Activated naive CD4-positive, alpha-beta T cell treated with anti-CD3 and anti-CD28 coated beads for 36 hours (primary cell): ENCODE measurements at regions not wholly inside any gene's neighbourhood (a gene's known extent, or its start where the extent isn't known, plus 50 kb on each side); places are given as distances from the start of the nearest gene placed in this dataset.

Source experiments
- CTCF ChIA-PET: fragments of 350-600 bp; sonication (Branson Sonifier 250); formaldehyde crosslinking; loops from one replicate; lab custom pipeline; 2021; ENCODE audit warnings: antibody characterized with exemption; lab: Charles Lee
- DNase-seq: peaks from one replicate; pipeline ENCODE4 v3.0.0-alpha.2; 2020
- H3K27ac Mint-ChIP-seq: one replicate; pipeline ENCODE4 v1.8.0; 2021; ENCODE audit warnings: mild to moderate bottlenecking, mixed read lengths
- H3K27me3 Mint-ChIP-seq: one replicate; pipeline ENCODE4 v1.8.0; 2021; ENCODE audit warnings: low read depth, mixed read lengths
- H3K36me3 Mint-ChIP-seq: one replicate; pipeline ENCODE4 v1.8.0; 2021; ENCODE audit warnings: low read depth, mixed read lengths
- H3K4me1 Mint-ChIP-seq: one replicate; pipeline ENCODE4 v1.8.0; 2021; ENCODE audit warnings: low read depth, mixed read lengths
- H3K4me3 Mint-ChIP-seq: one replicate; pipeline ENCODE4 v1.8.0; 2021; ENCODE audit warnings: mild to moderate bottlenecking, moderate library complexity, mixed read lengths
- H3K9me3 Mint-ChIP-seq: one replicate; pipeline ENCODE4 v1.8.0; 2021; ENCODE audit warnings: mixed read lengths
- intact Hi-C: fragments of 100-400 bp; cut with micrococcal nuclease; formaldehyde crosslinking; loops from one replicate; pipeline ENCODE4 v1.15.1; 2023

DNA sequence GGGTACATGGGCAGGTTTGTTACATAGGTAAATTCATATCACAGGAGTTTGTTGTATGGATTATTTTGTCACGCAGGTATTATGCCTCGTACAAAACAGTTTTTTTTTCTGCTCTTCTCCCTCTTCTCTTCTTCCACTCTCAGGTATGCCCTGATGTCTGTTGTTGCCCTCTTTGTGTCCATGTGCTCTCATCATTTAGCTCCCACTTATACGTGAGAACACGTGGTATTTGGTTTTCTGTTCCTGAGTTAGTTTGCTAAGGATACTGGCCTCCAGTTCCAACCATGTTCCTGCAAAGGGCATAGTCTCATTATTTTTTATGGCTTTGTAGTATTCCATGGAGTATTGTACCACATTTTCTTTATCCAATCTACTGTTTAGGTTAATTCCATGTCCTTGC is 65.7 kb downstream of the UNC5CL start:
- Mint-ChIP-seq H3K4me3 (no peak overlapping the region), H3K27ac (no peak overlapping the region), H3K36me3 (no peaks in the 10 kb centered on the region), H3K9me3 (peaks cover 1% of the 10 kb centered on the region), H3K4me1 (no peaks in the 10 kb centered on the region), H3K27me3 (peaks cover 38% of the 10 kb centered on the region)
- CTCF ChIA-PET: interaction anchor here (0.7 kb wide), 1 partner anchor 50 kb away, joined by 3 read pairs; no protein-coding TSS in a partner anchor
- no peak for DNase-seq
- intact Hi-C loops: no loop called here

DNA sequence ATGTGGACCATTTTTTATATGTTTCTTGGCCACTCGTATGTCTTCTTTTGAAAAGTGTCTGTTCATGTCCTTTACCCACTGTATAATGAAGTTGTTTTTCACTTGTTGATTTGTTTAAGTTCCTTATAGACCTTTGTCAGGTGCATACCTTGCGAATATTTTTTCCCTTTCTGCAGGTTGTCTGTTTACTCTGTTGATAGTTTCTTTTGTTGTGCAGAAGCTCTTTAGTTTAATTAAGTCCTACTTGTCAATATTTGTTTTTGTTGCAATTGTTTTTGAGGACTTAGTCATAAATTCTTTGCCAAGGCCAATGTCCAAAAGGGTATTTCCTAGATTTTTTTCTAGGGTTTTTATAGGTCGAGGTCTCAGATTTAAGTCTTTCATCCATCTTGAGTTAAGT is 66.2 kb downstream of the UNC5CL start:
- intact Hi-C loops: no loop called here
- H3K27me3 Mint-ChIP-seq: peaks cover 33% of the 10 kb centered on the region
- no peaks in the 10 kb centered on the region for H3K4me1 Mint-ChIP-seq
- peaks cover 1% of the 10 kb centered on the region for H3K9me3 Mint-ChIP-seq
- DNase-seq: no peak
- no peaks in the 10 kb centered on the region for H3K36me3 Mint-ChIP-seq
- CTCF ChIA-PET: no interaction called here
- H3K4me3 Mint-ChIP-seq: no peak overlapping the region
- no peak overlapping the region for H3K27ac Mint-ChIP-seq

DNA sequence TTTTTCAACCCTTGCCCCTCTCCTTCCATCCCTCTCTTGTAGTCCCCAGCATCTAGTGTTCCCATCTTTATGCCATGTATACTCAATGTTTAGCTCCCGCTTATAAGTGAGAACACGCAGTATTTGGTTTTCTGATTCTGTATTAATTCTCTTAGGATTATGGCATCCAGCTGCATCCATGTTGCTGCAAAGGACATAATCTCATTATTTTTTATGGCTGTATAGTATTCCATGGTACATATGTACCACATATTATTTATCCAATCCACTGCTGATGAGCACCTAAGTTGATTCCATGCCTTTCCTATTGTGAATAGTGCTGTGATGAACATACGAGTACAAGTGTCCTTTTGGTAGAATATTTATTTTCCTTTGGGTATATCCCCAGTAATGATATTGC is 66.8 kb downstream of the UNC5CL start:
- H3K27me3 Mint-ChIP-seq: peaks cover 27% of the 10 kb centered on the region
- no peak for DNase-seq
- no peak overlapping the region for H3K4me3 Mint-ChIP-seq
- H3K9me3 Mint-ChIP-seq: peaks cover 1% of the 10 kb centered on the region
- no peaks in the 10 kb centered on the region for H3K4me1 Mint-ChIP-seq
- no peaks in the 10 kb centered on the region for H3K36me3 Mint-ChIP-seq
- CTCF ChIA-PET: no interaction called here
- intact Hi-C loops: no loop called here
- no peak overlapping the region for H3K27ac Mint-ChIP-seq

DNA sequence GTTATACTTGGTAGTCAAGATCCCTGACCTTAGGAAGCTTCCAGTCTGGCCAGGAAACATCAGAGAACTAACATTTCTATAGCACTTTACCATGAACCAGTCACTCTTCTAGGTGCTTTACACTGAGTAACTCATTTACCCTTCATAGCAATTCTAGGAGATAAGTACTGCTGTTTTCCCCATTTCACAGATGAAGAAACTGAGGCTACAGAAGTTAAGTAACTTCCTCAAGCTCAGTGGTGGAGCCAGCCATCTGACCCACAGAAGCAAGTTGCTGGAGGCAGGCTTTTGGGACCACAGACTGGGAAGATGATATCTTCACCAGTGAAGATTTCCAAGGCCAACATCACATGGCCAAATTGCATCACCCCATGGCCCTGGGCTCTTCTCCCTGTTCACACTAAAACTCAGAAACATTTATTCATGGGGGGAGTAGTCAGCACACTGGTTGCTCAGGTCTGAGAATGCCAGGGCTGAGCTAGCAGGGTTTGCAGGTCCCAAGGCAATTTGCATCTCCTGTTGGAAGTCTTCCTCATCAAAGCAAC is 70.3 kb downstream of the UNC5CL start:
- H3K9me3 Mint-ChIP-seq: peaks cover 1% of the 10 kb centered on the region
- CTCF ChIA-PET: no interaction called here
- no peak overlapping the region for H3K4me3 Mint-ChIP-seq
- intact Hi-C loops: no loop called here
- no peak overlapping the region for H3K27ac Mint-ChIP-seq
- H3K36me3 Mint-ChIP-seq: no peaks in the 10 kb centered on the region
- no peak for DNase-seq
- H3K4me1 Mint-ChIP-seq: no peaks in the 10 kb centered on the region
- peaks cover 12% of the 10 kb centered on the region for H3K27me3 Mint-ChIP-seq

DNA sequence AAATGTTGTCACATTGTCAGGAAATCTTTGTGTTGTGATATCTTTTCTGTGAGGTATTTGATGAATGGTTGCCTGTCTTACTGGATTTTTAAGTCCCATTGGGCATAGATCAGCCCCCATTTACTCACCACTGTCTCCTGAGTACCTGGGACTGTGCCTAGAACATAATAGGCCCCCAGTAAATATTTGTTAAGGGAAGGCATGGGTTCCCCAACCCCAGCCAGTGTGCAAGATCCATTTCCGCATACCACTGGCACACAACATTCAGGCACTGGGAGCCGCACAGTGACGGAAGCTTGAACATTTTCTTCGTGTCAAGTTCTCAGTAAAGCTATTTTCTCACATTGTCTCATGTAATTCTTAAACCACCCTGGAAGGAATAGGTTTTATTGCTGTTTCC is 72.2 kb downstream of the UNC5CL start:
- DNase-seq: no peak
- H3K36me3 Mint-ChIP-seq: no peaks in the 10 kb centered on the region
- intact Hi-C loops: no loop called here
- no peak overlapping the region for H3K4me3 Mint-ChIP-seq
- H3K9me3 Mint-ChIP-seq: no peaks in the 10 kb centered on the region
- H3K27me3 Mint-ChIP-seq: peaks cover 5% of the 10 kb centered on the region
- peaks cover 2% of the 10 kb centered on the region for H3K4me1 Mint-ChIP-seq
- H3K27ac Mint-ChIP-seq: no peak overlapping the region
- CTCF ChIA-PET: no interaction called here

DNA sequence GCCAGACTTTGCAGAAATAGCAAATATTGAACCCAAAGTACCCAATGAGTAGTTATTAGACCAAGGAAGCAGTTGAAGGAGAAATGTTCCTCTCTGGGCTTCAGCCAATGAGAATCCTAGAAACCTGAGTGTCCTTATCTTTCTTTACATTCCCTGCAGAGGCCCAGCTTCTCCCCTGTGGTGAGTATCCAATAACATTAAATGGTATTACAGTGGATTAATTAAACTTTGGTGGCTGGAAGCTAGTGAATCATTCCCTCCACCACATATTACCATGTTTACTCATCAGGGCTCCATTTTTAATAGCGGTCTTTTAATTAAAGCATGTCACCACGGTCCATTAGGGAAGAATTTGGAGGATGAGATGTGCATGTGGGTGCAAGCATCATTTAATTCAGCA is 74.0 kb downstream of the UNC5CL start:
- Mint-ChIP-seq H3K4me3 (no peak overlapping the region), H3K36me3 (no peaks in the 10 kb centered on the region), H3K4me1 (peaks cover 2% of the 10 kb centered on the region), H3K27me3 (no peaks in the 10 kb centered on the region), H3K27ac (no peak overlapping the region), H3K9me3 (no peaks in the 10 kb centered on the region)
- DNase-seq: no peak
- intact Hi-C loops: no loop called here
- CTCF ChIA-PET: no interaction called here

DNA sequence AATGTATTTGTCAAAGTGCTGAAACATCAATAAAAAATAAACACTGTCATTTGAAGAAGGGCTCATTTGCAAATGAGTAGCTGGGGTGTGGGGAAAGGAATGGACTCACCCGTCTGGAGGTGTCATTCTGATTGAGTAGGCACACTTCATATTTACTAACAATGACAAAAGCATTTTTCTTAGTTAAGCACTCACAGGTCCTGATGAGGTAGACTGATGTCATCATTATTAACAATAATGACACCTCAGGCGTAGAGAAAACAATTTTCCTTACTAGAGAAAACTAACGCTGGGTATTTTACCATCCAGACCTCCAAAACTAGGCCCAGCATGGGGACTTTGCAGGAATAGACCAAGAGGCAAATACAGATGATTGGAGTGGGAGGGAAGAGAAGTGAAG is 76.0 kb downstream of the UNC5CL start:
- Mint-ChIP-seq H3K4me3 (no peak overlapping the region), H3K4me1 (peaks cover 2% of the 10 kb centered on the region), H3K36me3 (no peaks in the 10 kb centered on the region), H3K27ac (no peak overlapping the region), H3K27me3 (no peaks in the 10 kb centered on the region), H3K9me3 (no peaks in the 10 kb centered on the region)
- intact Hi-C loops: no loop called here
- no peak for DNase-seq
- CTCF ChIA-PET: interaction anchor here (0.6 kb wide), 1 partner anchor 395 kb away, joined by 3 read pairs; no protein-coding TSS in a partner anchor

DNA sequence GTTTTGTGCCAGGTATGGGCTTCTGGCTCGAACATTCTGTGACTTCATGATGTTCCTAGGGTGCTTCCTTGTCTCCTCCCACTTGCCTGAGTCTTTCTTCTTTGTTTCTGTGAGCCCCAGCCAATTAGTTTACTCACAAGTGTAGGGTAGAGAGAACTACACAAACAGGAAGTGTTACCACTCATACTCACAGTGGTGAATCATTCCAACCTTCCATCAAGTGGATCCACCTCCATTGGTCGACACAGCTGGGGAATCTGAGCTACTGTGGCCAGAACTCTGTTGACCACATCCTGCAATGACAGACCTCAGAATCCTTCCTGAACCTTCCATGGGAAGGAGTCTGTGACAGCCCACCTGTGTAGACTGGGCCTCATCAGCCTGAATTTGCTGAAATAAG is 76.8 kb downstream of the UNC5CL start:
- Mint-ChIP-seq H3K9me3 (no peaks in the 10 kb centered on the region), H3K27me3 (no peaks in the 10 kb centered on the region), H3K4me1 (peaks cover 2% of the 10 kb centered on the region), H3K36me3 (no peaks in the 10 kb centered on the region), H3K27ac (no peak overlapping the region), H3K4me3 (no peak overlapping the region)
- DNase-seq: peak; percentile 44
- CTCF ChIA-PET: no interaction called here
- intact Hi-C loops: no loop called here

DNA sequence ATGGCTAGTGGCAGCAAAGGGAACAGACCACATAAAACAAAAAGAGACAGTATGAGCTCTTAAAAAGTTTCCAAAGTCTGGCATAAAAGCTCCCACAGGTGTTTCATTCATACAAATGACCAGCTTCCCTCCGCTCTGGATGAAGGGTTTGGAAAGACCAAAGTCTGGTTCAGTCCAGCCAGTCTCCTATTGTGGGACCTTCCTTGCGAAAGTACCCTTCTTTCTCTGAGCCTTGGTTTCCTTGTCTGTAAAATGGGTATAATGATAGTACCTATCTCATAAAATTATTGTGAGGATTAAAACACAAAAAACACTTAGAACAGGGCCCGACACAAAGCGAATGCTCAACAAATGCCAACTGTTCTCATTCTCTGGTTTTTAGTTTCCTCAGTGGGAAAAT is 77.2 kb downstream of the UNC5CL start:
- no peaks in the 10 kb centered on the region for H3K9me3 Mint-ChIP-seq
- no peak overlapping the region for H3K27ac Mint-ChIP-seq
- no peak for DNase-seq
- no peak overlapping the region for H3K4me3 Mint-ChIP-seq
- CTCF ChIA-PET: interaction anchor here (0.7 kb wide), 1 partner anchor 19 kb away, joined by 3 read pairs; no protein-coding TSS in a partner anchor
- no peaks in the 10 kb centered on the region for H3K27me3 Mint-ChIP-seq
- H3K36me3 Mint-ChIP-seq: no peaks in the 10 kb centered on the region
- intact Hi-C loops: no loop called here
- H3K4me1 Mint-ChIP-seq: peaks cover 2% of the 10 kb centered on the region

DNA sequence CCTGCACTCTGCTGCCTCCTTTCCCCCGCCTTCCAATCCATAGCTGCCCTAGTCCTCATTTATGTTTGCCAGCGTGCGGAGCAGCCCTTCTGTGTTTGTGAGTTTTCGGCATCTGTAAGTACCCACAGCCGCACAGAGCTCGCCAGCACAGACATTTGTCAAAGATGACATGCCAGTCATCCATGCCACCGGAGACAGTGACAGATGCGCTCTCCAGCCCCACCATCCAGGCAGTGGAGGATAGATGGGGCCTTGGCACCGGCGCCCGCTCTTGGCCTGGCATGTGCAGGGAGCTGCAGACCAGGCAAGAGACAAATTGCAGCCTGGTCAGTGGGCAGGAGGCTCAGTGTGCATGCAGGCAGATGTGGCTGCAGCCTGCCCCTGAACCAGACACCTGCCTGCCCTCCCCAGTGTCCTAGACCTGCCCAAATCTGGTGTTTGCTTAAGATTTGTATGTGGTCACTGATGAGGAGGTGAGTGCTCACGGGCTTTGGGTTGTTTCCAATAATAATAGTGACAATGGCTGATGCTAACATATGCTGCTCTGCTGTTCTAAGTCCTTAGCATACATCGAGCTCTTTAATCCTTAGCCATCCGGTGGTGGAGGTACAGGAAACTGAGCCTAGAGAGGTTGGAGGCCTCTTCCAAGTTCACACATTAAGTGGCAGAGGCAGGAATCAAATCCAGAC is 78.1 kb downstream of the UNC5CL start:
- no peak for DNase-seq
- intact Hi-C loops: no loop called here
- H3K4me3 Mint-ChIP-seq: no peak overlapping the region
- H3K27me3 Mint-ChIP-seq: no peaks in the 10 kb centered on the region
- H3K9me3 Mint-ChIP-seq: no peaks in the 10 kb centered on the region
- no peak overlapping the region for H3K27ac Mint-ChIP-seq
- H3K36me3 Mint-ChIP-seq: no peaks in the 10 kb centered on the region
- peaks cover 2% of the 10 kb centered on the region for H3K4me1 Mint-ChIP-seq
- CTCF ChIA-PET: interaction anchor here (0.7 kb wide), 1 partner anchor 18 kb away, joined by 3 read pairs; no protein-coding TSS in a partner anchor

DNA sequence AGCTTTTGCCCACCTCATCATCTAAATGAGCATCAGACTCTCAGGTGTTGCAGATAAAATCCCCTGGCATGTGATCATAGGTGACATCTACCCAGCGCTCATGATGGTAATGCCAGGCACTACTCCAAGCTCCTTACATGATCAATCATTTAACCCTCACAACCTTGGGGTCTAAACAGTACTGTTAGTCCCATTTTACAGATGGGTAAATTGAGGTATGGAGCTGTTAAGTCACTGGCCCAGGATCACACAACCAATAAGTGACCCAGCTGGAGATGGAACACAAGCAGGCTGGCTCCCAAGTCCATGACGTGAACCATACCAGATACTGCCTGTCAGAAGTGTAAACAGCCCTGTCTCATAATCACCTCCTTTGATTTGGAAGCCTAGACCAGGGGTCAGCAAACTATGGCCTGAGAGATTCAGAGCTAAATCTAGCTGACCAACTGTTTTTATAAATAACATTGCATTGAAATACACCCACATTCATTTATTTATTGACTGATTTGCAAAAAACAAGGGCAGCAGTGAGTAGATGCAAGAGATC is 79.2 kb downstream of the UNC5CL start:
- DNase-seq: no peak
- no peaks in the 10 kb centered on the region for H3K27me3 Mint-ChIP-seq
- no peak overlapping the region for H3K4me3 Mint-ChIP-seq
- H3K4me1 Mint-ChIP-seq: peaks cover 2% of the 10 kb centered on the region
- intact Hi-C loops: no loop called here
- H3K36me3 Mint-ChIP-seq: no peaks in the 10 kb centered on the region
- H3K27ac Mint-ChIP-seq: no peak overlapping the region
- CTCF ChIA-PET: no interaction called here
- no peaks in the 10 kb centered on the region for H3K9me3 Mint-ChIP-seq

DNA sequence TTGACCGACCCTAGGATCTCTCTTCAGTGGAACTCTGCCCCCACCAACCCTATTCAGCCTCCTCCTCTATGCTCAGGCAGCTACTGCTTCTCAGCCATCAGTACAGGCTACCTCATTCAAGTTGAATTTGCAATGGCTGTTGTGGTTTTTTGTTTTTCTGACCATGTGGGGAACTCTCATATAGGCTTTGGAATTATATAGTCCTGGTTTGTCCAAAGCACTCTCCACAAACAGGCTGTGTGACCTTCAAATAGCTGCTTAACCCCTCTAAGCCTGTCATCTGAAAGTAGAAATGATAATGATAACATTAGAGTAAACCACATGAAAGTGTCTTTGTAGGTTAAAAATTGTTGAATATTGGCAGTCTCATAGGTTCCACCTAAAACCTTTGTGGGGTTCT is 80.3 kb downstream of the UNC5CL start:
- H3K27ac Mint-ChIP-seq: no peak overlapping the region
- H3K4me3 Mint-ChIP-seq: no peak overlapping the region
- peaks cover 2% of the 10 kb centered on the region for H3K4me1 Mint-ChIP-seq
- DNase-seq: no peak
- no peaks in the 10 kb centered on the region for H3K9me3 Mint-ChIP-seq
- no peaks in the 10 kb centered on the region for H3K36me3 Mint-ChIP-seq
- CTCF ChIA-PET: no interaction called here
- H3K27me3 Mint-ChIP-seq: no peaks in the 10 kb centered on the region
- intact Hi-C loops: no loop called here
